Liver (tissue), 8 donors: ENCODE measurements at regions not wholly inside any gene's neighbourhood (a gene's known extent, or its start where the extent isn't known, plus 50 kb on each side); places are given as distances from the start of the nearest gene placed in this dataset.

Experiments used
- DNase-seq: peaks from one replicate; pipeline ENCODE4 v3.0.0-alpha.2; 2017; ENCODE audit warnings: low spot score
- H3K27ac ChIP-seq, 2 donors: one replicate each; pipeline ENCODE4 v1.7.0; 2013; ENCODE audit warnings: inconsistent platforms in 2 of 2, low read length in 2 of 2, control low read depth in 1 of 2, low read depth in 1 of 2, mild to moderate bottlenecking in 1 of 2
- H3K27me3 ChIP-seq, 4 donors: one replicate each; pipeline versions ENCODE4 v1.6.1 to v1.7.0; 2013; ENCODE audit warnings: low read length in 3 of 4, inconsistent platforms in 1 of 4, mild to moderate bottlenecking in 1 of 4, moderate library complexity in 1 of 4; ENCODE audit not compliant: control insufficient read depth in 4 of 4, insufficient read depth in 4 of 4
- H3K36me3 ChIP-seq, 4 donors: one replicate each; pipeline versions ENCODE4 v1.6.1 to v1.7.0; 2013; ENCODE audit warnings: low read length in 3 of 4, mild to moderate bottlenecking in 3 of 4, low read depth in 1 of 4, moderate library complexity in 1 of 4; ENCODE audit not compliant: control insufficient read depth in 4 of 4, insufficient read depth in 3 of 4
- H3K4me1 ChIP-seq, 4 donors: one replicate each; pipeline versions ENCODE4 v1.6.1 to v1.7.0; 2013; ENCODE audit warnings: low read length in 3 of 4, mild to moderate bottlenecking in 3 of 4, moderate library complexity in 1 of 4; ENCODE audit not compliant: control insufficient read depth in 4 of 4, insufficient read depth in 4 of 4
- H3K4me3 ChIP-seq, 3 donors: one replicate each; pipeline versions ENCODE4 v1.6.1 to v1.7.0; 2013; ENCODE audit warnings: low read length in 3 of 3, control low read depth in 1 of 3, low read depth in 1 of 3, mild to moderate bottlenecking in 1 of 3
- H3K9ac ChIP-seq, 2 donors: one replicate each; pipeline ENCODE4 v1.7.0; 2013; ENCODE audit warnings: low read length in 2 of 2, mild to moderate bottlenecking in 2 of 2, moderate library complexity in 2 of 2, control low read depth in 1 of 2, low read depth in 1 of 2
- H3K9me3 ChIP-seq, 4 donors: one replicate each; pipeline versions ENCODE4 v1.6.1 to v1.7.0; 2013; ENCODE audit warnings: low read length in 3 of 4; ENCODE audit not compliant: control insufficient read depth in 4 of 4
- EGR1 ChIP-seq, 2 donors: IDR thresholded peaks; 2 replicates each; pipeline ENCODE4 v1.6.1; 2016 to 2018; ENCODE audit warnings: antibody characterized with exemption in 2 of 2, low read depth in 2 of 2
- FOXA1 ChIP-seq: IDR thresholded peaks from 2 replicates; pipeline ENCODE4 v1.6.1; 2016; ENCODE audit warnings: antibody characterized with exemption
- FOXA2 ChIP-seq: IDR thresholded peaks from 2 replicates; pipeline ENCODE4 v1.6.1; 2016; ENCODE audit warnings: antibody characterized with exemption
- GABPA ChIP-seq, 2 donors: IDR thresholded peaks in 1 of 2; conservative IDR thresholded peaks in 1 of 2; 2 replicates each; pipeline ENCODE4 v1.6.1; 2016; ENCODE audit warnings: antibody characterized with exemption in 2 of 2, mild to moderate bottlenecking in 1 of 2, moderate library complexity in 1 of 2
- HNF4A ChIP-seq, 2 donors: conservative IDR thresholded peaks; 2 replicates each; pipeline ENCODE4 v1.6.1; 2016; ENCODE audit warnings: antibody characterized with exemption in 2 of 2, mild to moderate bottlenecking in 2 of 2
- HNF4G ChIP-seq: IDR thresholded peaks from 2 replicates; pipeline ENCODE4 v1.6.1; 2016; ENCODE audit warnings: antibody characterized with exemption
- JUND ChIP-seq, 2 donors: IDR thresholded peaks; 2 replicates each; pipeline ENCODE4 v1.6.1; 2016; ENCODE audit warnings: antibody characterized with exemption in 2 of 2
- NR2F2 ChIP-seq: IDR thresholded peaks from 2 replicates; pipeline ENCODE4 v1.6.1; 2016; ENCODE audit warnings: antibody characterized with exemption
- RAD21 ChIP-seq, 2 donors: IDR thresholded peaks; 2 replicates each; pipeline ENCODE4 v1.6.1; 2016; ENCODE audit warnings: antibody characterized with exemption in 2 of 2, mild to moderate bottlenecking in 2 of 2
- RXRA ChIP-seq, 2 donors: IDR thresholded peaks; 2 replicates each; pipeline ENCODE4 v1.6.1; 2017 to 2018; ENCODE audit warnings: antibody characterized with exemption in 2 of 2, mild to moderate bottlenecking in 1 of 2
- SP1 ChIP-seq: IDR thresholded peaks from 2 replicates; pipeline ENCODE4 v1.6.1; 2018; ENCODE audit warnings: antibody characterized with exemption, mild to moderate bottlenecking
- TAF1 ChIP-seq: conservative IDR thresholded peaks from 2 replicates; pipeline ENCODE4 v1.6.1; 2016; ENCODE audit warnings: antibody characterized with exemption, mild to moderate bottlenecking
- YY1 ChIP-seq: IDR thresholded peaks from 2 replicates; pipeline ENCODE4 v1.6.1; 2016; ENCODE audit warnings: antibody characterized with exemption, mild to moderate bottlenecking
- WGBS: extraction: QIAGEN DNeasy Blood & Tissue Kit; methylation state at CpG from one replicate; pipeline ENCODE4 v1.1.7; 2013; 5-methylcytosine and 5-hydroxymethylcytosine counted together
- TF ChIP-seq, protein P1 (sequence below): IDR thresholded peaks from 2 replicates; pipeline ENCODE4 v1.6.1; 2016; ENCODE audit warnings: antibody characterized with exemption
- TF ChIP-seq, protein P2 (sequence below): IDR thresholded peaks from 2 replicates; pipeline ENCODE4 v1.6.1; 2016; ENCODE audit warnings: antibody characterized with exemption
- TF ChIP-seq, protein P3 (sequence below): IDR thresholded peaks from 2 replicates; pipeline ENCODE4 v1.6.1; 2016; ENCODE audit warnings: antibody characterized with exemption
- TF ChIP-seq, protein P4 (sequence below): IDR thresholded peaks from 2 replicates; pipeline ENCODE4 v1.6.1; 2016; ENCODE audit warnings: antibody characterized with exemption, mild to moderate bottlenecking
- TF ChIP-seq, protein P5 (sequence below): fragments of 150-350 bp; IDR thresholded peaks from 2 replicates; pipeline ENCODE4 v1.5.1; 2017; ENCODE audit warnings: improper control_type of control experiment, low read depth, low read length; ENCODE audit not compliant: missing input control
- donor health status: healthy.
- donor health status: healthy.
- donor health status: healthy.
- donor health status: healthy.
- donor health status: healthy.

DNA sequence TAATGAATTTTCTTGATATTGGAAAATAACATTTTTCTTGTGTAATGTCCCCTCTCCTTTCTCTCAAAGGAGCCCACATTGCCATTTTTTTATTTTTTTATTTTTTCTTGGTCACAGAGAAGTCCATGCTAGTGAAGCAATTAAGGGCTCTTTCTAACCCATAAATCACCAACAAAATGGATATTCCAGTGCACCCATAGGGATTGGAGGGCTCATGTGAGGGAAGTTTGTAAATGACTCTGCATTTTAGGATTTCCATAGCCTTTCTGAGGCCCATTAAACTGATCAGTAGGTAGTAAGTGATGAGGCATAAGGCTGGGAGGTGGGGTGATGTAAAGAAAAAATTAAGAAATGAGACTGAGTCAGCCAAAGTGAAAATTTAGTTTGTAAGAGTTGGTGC lies 55.9 kb upstream of the JAK1 start:
- no peak overlapping the region for H3K27ac ChIP-seq

DNA sequence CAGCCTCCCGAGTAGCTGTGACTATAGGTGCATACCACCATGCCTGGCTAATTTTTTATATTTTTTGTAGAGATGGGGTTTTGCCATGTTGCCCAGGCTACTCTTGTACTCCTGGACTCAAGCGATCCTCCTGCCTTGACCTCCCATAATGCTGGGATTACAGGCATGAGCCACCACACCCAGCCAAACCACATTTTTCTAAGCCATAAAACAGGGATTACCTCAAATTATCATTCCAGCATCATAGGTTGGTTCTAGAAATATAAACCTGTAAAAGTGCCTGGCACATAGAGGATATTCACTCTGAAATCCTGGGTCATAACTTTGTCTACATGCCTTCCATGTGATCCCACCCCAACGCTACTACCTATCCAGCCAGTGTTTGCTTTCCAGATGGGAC lies 59.4 kb upstream of the JAK1 start:
- H3K9ac ChIP-seq: no peak overlapping the region
- no peaks in the 10 kb centered on the region for H3K36me3 ChIP-seq
- H3K4me1 ChIP-seq: peaks cover 0 to 3% (median under 1%) of the 10 kb centered on the region in 4 donors
- no peaks in the 10 kb centered on the region for H3K9me3 ChIP-seq
- H3K27ac ChIP-seq: no peak overlapping the region
- H3K4me3 ChIP-seq: no peak overlapping the region
- no peaks in the 10 kb centered on the region for H3K27me3 ChIP-seq
- WGBS: 96% methylated on average over 3 of the region's 3 CpGs
- DNase-seq: no peak
- no peak for TF ChIP-seq FOXA2
- TF ChIP-seq GABPA (IDR thresholded peaks at IDR 0.05 in 1 of 2, conservative IDR thresholded peaks at IDR 0.05 in 1 of 2): no peak
- TF ChIP-seq FOXA1: no peak
- TF ChIP-seq, protein P1, sequence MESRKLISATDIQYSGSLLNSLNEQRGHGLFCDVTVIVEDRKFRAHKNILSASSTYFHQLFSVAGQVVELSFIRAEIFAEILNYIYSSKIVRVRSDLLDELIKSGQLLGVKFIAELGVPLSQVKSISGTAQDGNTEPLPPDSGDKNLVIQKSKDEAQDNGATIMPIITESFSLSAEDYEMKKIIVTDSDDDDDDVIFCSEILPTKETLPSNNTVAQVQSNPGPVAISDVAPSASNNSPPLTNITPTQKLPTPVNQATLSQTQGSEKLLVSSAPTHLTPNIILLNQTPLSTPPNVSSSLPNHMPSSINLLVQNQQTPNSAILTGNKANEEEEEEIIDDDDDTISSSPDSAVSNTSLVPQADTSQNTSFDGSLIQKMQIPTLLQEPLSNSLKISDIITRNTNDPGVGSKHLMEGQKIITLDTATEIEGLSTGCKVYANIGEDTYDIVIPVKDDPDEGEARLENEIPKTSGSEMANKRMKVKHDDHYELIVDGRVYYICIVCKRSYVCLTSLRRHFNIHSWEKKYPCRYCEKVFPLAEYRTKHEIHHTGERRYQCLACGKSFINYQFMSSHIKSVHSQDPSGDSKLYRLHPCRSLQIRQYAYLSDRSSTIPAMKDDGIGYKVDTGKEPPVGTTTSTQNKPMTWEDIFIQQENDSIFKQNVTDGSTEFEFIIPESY: no peak
- TF ChIP-seq, protein P2, sequence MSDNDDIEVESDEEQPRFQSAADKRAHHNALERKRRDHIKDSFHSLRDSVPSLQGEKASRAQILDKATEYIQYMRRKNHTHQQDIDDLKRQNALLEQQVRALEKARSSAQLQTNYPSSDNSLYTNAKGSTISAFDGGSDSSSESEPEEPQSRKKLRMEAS: no peak
- TF ChIP-seq EGR1 (IDR thresholded peaks at IDR 0.05; ENCODE audit: low read depth in 2 of 2): no peak
- no peak for TF ChIP-seq TAF1
- TF ChIP-seq, protein P3, sequence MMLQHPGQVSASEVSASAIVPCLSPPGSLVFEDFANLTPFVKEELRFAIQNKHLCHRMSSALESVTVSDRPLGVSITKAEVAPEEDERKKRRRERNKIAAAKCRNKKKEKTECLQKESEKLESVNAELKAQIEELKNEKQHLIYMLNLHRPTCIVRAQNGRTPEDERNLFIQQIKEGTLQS: no peak
- TF ChIP-seq NR2F2: no peak

More for the DNA sequence above, 55.9 kb upstream of the JAK1 start:
- no peaks in the 10 kb centered on the region for H3K27me3 ChIP-seq
- TF ChIP-seq, protein P2: no peak
- TF ChIP-seq TAF1 (no peak), FOXA1 (no peak), SP1 (no peak), HNF4A (conservative IDR thresholded peaks at IDR 0.05) (no peak), FOXA2 (no peak), HNF4G (no peak), EGR1 (IDR thresholded peaks at IDR 0.05; ENCODE audit: low read depth in 2 of 2) (no peak), RXRA (IDR thresholded peaks at IDR 0.05) (no peak), NR2F2 (no peak), GABPA (IDR thresholded peaks at IDR 0.05 in 1 of 2, conservative IDR thresholded peaks at IDR 0.05 in 1 of 2) (no peak), RAD21 (IDR thresholded peaks at IDR 0.05) (no peak), JUND (IDR thresholded peaks at IDR 0.05) (no peak), YY1 (no peak)
- TF ChIP-seq, protein P3: no peak
- TF ChIP-seq, protein P1: no peak
- TF ChIP-seq, protein P4, sequence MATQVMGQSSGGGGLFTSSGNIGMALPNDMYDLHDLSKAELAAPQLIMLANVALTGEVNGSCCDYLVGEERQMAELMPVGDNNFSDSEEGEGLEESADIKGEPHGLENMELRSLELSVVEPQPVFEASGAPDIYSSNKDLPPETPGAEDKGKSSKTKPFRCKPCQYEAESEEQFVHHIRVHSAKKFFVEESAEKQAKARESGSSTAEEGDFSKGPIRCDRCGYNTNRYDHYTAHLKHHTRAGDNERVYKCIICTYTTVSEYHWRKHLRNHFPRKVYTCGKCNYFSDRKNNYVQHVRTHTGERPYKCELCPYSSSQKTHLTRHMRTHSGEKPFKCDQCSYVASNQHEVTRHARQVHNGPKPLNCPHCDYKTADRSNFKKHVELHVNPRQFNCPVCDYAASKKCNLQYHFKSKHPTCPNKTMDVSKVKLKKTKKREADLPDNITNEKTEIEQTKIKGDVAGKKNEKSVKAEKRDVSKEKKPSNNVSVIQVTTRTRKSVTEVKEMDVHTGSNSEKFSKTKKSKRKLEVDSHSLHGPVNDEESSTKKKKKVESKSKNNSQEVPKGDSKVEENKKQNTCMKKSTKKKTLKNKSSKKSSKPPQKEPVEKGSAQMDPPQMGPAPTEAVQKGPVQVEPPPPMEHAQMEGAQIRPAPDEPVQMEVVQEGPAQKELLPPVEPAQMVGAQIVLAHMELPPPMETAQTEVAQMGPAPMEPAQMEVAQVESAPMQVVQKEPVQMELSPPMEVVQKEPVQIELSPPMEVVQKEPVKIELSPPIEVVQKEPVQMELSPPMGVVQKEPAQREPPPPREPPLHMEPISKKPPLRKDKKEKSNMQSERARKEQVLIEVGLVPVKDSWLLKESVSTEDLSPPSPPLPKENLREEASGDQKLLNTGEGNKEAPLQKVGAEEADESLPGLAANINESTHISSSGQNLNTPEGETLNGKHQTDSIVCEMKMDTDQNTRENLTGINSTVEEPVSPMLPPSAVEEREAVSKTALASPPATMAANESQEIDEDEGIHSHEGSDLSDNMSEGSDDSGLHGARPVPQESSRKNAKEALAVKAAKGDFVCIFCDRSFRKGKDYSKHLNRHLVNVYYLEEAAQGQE: no peak
- TF ChIP-seq, protein P5, sequence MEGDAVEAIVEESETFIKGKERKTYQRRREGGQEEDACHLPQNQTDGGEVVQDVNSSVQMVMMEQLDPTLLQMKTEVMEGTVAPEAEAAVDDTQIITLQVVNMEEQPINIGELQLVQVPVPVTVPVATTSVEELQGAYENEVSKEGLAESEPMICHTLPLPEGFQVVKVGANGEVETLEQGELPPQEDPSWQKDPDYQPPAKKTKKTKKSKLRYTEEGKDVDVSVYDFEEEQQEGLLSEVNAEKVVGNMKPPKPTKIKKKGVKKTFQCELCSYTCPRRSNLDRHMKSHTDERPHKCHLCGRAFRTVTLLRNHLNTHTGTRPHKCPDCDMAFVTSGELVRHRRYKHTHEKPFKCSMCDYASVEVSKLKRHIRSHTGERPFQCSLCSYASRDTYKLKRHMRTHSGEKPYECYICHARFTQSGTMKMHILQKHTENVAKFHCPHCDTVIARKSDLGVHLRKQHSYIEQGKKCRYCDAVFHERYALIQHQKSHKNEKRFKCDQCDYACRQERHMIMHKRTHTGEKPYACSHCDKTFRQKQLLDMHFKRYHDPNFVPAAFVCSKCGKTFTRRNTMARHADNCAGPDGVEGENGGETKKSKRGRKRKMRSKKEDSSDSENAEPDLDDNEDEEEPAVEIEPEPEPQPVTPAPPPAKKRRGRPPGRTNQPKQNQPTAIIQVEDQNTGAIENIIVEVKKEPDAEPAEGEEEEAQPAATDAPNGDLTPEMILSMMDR: no peak
- no peaks in the 10 kb centered on the region for H3K9me3 ChIP-seq
- peaks cover 0 to 3% (median under 1%) of the 10 kb centered on the region in 4 donors for H3K4me1 ChIP-seq
- no peak overlapping the region for H3K4me3 ChIP-seq
- no peaks in the 10 kb centered on the region for H3K36me3 ChIP-seq
- DNase-seq: no peak
- H3K9ac ChIP-seq: no peak overlapping the region
